Spleen (tissue), 7 donors: ENCODE measurements at regions not wholly inside any gene's neighbourhood (a gene's known extent, or its start where the extent isn't known, plus 50 kb on each side); places are given as distances from the start of the nearest gene placed in this dataset.
"Not testable (repeated sequence)": the region's sequence is repeated elsewhere in the genome, so short reads cannot be mapped to it uniquely, and the experiment has no call there.

Experiments used
- CTCF ChIP-seq, 11 experiments: fragments of 200-600 bp in 7 of 11; fragments of 450-650 bp in 4 of 11; sonication (generic) in 4 of 11; IDR thresholded peaks in 8 of 11; conservative IDR thresholded peaks in 3 of 11; 1 replicate in 7 of 11; 2 replicates in 4 of 11; pipeline versions ENCODE4 v1.4.0 to v1.8.0; 2016 to 2021; ENCODE audit warnings: antibody characterized with exemption in 11 of 11, inconsistent platforms in 4 of 11, mild to moderate bottlenecking in 1 of 11
- POLR2AphosphoS5 ChIP-seq, 3 donors: sonication (generic); formaldehyde crosslinking; IDR thresholded peaks; one replicate each; pipeline ENCODE4 v1.5.1; 2017; ENCODE audit warnings: antibody characterized with exemption in 3 of 3
- donor health status: DM: no; HTN: no; CAD: no; lungs with moderate emphysema.
- donor health status: DM: no; HTN: no; CAD: no.
- donor health status: DM: no; HTN: no; CAD: no.

GRCh38 chr1:149212946-149213345 lies 109.6 kb upstream of the NBPF9 start:
- TF ChIP-seq POLR2AphosphoS5 (IDR thresholded peaks at IDR 0.05); CTCF (IDR thresholded peaks at IDR 0.05 in 8 of 11, conservative IDR thresholded peaks at IDR 0.05 in 3 of 11): not testable (repeated sequence)
